ENCODE measurements at regions not wholly inside any gene's neighbourhood (a gene's known extent, or its start where the extent isn't known, plus 50 kb on each side); places are given as distances from the start of the nearest gene placed in this dataset.
A peak's percentile ranks its signal among the peaks of the same experiment; 100 is the strongest.
"Not testable (repeated sequence)": the region's sequence is repeated elsewhere in the genome, so short reads cannot be mapped to it uniquely, and the experiment has no call there.

DNA sequence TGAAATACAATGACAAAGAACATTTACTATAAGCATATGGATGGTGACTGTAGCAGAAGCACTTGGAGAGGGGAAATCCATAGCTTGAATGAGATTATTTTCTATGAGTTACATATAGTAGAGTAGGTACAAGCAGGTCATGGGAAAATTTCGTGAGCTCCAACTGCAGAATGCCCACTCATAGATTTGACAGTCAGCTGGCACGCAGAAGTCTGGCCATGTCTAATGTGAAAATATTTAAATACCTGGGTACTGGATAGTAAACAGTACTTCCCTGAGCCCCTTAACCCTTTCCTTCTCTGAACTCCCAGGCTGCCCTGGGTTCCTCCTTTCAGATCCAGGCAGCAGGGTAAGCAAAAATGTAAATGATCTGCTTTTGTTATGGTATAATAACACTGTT, 209.7 kb downstream of the OTUD1 start:
- Mint-ChIP-seq H3K27me3 (peaks cover 7% of the 10 kb centered on the region), H3K9me3 (no peaks in the 10 kb centered on the region), H3K36me3 (ENCODE audit: low read depth) (no peaks in the 10 kb centered on the region)

DNA sequence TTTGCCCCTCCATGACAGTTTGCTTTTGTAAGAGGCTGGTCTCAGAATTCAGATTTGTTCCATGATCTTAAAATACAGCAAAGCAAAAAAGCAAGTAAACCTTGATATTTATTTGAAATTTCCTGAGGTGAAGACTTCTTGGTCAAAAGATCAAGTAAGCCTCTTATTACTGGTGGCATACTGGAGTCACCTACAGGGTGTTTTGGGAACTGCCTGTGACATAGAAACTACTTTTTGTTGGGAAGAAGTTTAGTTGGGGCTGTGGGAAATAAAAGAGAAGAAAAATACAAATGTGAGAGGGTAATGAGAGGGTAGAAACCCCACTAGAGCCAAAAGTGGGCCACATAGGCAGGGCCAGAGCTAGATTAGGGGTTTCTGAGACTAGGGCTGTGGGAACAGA, 217.9 kb downstream of the OTUD1 start:
- no peak for DNase-seq
- Mint-ChIP-seq H3K36me3 (ENCODE audit: low read depth) (no peaks in the 10 kb centered on the region), H3K27ac (no peak overlapping the region)

More for the DNA sequence above, 209.7 kb downstream of the OTUD1 start:
- Mint-ChIP-seq H3K4me3 (no peak overlapping the region), H3K27ac (no peak overlapping the region), H3K4me1 (peaks cover 2% of the 10 kb centered on the region)
- ATAC-seq (no peak), DNase-seq (no peak)

DNA sequence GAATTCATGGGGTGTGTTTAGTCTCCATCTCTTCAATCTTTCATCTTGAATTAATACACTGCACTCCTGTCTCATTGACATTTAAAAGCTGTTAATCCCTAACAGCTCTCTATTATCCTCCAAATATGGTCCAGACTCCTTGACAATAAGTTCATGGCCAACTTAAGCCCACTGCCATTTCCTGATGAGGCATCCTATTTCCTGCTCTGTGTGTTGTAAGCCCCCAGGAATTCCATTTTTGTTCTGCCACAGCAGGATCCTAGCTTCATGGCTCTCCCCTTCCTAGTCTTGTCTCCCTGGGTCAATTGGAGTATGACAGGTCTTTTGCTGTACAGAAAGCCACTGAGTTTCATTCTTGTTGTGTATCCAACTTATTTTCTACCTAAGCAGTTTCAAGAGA, 218.8 kb downstream of the OTUD1 start:
- no peaks in the 10 kb centered on the region for H3K9me3 Mint-ChIP-seq
- ATAC-seq (no peak), DNase-seq (no peak)
- H3K27ac Mint-ChIP-seq, result no peak overlapping the region
- no peak overlapping the region for H3K4me3 Mint-ChIP-seq
- peaks cover 2% of the 10 kb centered on the region for H3K4me1 Mint-ChIP-seq
- H3K27me3 Mint-ChIP-seq, result peaks cover 9% of the 10 kb centered on the region
- H3K36me3 Mint-ChIP-seq (ENCODE audit: low read depth), result no peaks in the 10 kb centered on the region

More for the DNA sequence above, 217.9 kb downstream of the OTUD1 start:
- Mint-ChIP-seq H3K9me3 (no peaks in the 10 kb centered on the region), H3K27me3 (peaks cover 6% of the 10 kb centered on the region), H3K4me3 (no peak overlapping the region), H3K4me1 (peaks cover 2% of the 10 kb centered on the region)
- ATAC-seq, result no peak

DNA sequence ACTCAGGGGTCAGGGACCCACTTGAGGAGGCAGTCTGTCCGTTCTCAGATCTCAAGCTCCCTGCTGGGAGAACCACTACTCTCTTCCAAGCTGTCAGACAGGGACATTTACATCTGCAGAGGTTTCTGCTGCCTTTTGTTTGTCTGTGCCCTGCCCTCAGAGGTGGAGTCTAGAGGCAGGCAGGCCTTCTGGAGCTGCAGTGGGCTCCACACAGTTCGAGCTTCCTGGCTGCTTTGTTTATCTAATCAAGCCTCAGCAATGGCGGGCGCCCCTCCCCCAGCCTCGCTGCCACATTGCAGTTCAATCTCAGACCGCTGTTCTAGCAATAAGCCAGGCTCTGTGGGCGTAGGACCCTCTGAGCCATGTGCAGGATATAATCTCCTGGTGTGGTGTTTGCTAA, 233.0 kb downstream of the OTUD1 start:
- H3K4me1 Mint-ChIP-seq; H3K36me3 Mint-ChIP-seq (ENCODE audit: low read depth); H3K27me3 Mint-ChIP-seq; H3K9me3 Mint-ChIP-seq; H3K27ac Mint-ChIP-seq; DNase-seq; ATAC-seq; H3K4me3 Mint-ChIP-seq: not testable (repeated sequence)

DNA sequence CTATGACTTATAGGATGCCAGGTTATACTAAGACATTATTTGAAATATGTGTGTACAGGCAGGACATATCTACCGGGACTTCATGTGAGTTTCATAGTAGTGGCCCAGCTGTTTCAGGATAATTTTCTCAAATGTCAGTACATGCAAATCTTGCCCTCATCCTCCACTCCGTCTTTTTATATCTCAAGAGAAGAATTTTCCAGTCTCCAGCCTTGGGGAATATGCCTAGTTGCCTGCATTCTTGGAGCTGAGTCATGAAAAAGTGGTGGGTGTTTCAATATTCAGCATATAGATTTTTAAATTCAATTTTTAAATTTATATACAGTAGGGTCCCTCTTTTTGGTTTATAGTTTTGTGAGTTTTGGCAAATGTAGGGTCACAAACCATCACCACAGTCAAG, 236.7 kb downstream of the OTUD1 start:
- Mint-ChIP-seq H3K27me3 (peaks cover 26% of the 10 kb centered on the region), H3K9me3 (peaks cover 3% of the 10 kb centered on the region), H3K4me1 (no peaks in the 10 kb centered on the region), H3K36me3 (ENCODE audit: low read depth) (no peaks in the 10 kb centered on the region), H3K27ac (no peak overlapping the region), H3K4me3 (no peak overlapping the region)
- DNase-seq, result no peak
- no peak for ATAC-seq

DNA sequence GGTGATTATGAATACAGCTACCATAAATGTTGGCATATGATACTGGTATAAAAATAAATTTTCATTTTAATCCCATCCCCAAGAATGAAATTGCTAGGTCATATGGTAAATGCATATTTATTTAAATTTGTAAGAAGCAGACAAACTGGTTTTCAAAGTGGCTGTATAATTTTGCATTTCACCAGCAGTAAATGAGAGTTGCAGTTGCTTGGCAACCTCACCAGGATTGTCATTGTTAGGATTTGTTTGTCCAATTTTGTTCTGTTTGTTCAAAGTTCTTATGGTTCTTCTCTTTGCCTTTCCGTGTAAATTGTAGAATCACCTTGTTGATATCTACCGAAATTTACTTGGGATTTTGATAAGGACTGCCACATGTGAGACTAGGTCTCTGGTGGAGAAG, 237.4 kb downstream of the OTUD1 start:
- Mint-ChIP-seq H3K27ac (no peak overlapping the region), H3K36me3 (ENCODE audit: low read depth) (no peaks in the 10 kb centered on the region), H3K4me3 (no peak overlapping the region), H3K9me3 (peaks cover 3% of the 10 kb centered on the region), H3K27me3 (peaks cover 26% of the 10 kb centered on the region), H3K4me1 (no peaks in the 10 kb centered on the region)
- no peak for ATAC-seq
- DNase-seq, result no peak

DNA sequence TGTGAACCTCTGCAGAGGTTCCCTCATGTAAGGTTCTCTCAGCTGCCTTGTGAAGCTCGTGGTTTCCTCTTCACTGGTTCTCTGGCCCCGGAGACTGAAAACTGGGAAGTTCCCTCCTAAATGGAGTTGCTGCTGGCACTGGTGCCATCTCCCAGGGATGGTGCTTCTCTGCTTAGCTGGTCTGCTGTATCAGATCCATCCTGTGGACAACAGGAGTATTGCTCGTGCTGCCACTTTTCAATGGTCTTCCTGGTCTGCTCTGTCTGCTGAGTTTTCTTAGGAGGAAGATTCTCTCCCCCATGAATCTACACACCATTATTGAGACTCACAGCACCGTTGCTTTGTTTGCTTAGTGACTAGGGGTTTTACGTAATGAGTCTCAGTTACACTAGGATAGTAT, 247.8 kb downstream of the OTUD1 start:
- no peaks in the 10 kb centered on the region for H3K9me3 Mint-ChIP-seq
- H3K4me1 Mint-ChIP-seq, result no peaks in the 10 kb centered on the region
- DNase-seq, result no peak
- H3K27me3 Mint-ChIP-seq, result peaks cover 11% of the 10 kb centered on the region
- no peak for ATAC-seq
- no peaks in the 10 kb centered on the region for H3K36me3 Mint-ChIP-seq (ENCODE audit: low read depth)
- H3K27ac Mint-ChIP-seq, result no peak overlapping the region
- no peak overlapping the region for H3K4me3 Mint-ChIP-seq

DNA sequence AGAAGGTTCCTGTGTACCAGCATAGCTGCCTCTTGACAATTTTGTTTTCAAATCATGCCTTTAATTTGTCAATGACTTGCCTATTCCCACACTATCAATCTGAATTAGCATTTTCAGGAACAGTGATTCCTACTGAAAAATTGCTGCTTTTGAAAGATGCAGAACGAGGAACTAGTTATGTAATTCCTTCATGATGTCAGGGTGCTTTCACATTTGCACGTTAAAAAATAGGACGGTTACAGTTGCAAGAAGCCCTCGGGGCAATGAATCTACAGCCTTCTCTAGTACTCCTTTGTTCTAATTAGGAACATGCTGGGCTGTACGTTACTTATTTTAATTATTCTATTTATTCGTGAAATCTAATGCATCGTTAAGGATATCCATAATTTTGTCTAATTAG, 253.9 kb downstream of the OTUD1 start:
- no peak for DNase-seq
- peaks cover 57% of the 10 kb centered on the region for H3K27me3 Mint-ChIP-seq
- ATAC-seq, result no peak
- no peaks in the 10 kb centered on the region for H3K36me3 Mint-ChIP-seq (ENCODE audit: low read depth)
- H3K27ac Mint-ChIP-seq, result no peak overlapping the region
- no peaks in the 10 kb centered on the region for H3K9me3 Mint-ChIP-seq
- H3K4me3 Mint-ChIP-seq, result no peak overlapping the region
- H3K4me1 Mint-ChIP-seq, result peaks cover 13% of the 10 kb centered on the region

DNA sequence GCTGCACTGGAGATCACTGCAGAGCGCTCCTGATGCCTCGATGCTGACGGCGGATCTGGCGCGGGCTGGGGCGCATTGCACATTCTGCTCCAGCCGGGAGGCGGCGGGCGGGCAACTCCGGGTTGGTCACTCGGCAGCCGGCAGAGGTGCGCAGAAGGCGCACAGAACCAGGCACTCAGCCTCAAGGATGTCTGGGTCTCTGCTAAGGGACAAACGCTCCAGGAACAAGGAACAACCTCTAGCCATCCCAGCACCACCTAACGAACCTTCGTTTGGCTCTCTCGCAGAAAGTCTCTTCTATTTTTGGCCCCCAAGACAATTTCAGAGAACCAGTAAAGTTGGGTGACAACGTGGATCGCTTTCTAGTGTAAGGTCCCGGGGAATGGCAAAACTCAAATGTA, 254.6 kb downstream of the OTUD1 start:
- ATAC-seq (no peak), DNase-seq (peak; percentile 29)
- Mint-ChIP-seq H3K27me3 (peaks cover 59% of the 10 kb centered on the region), H3K36me3 (ENCODE audit: low read depth) (no peaks in the 10 kb centered on the region), H3K9me3 (no peaks in the 10 kb centered on the region), H3K4me3 (no peak overlapping the region), H3K4me1 (peaks cover 13% of the 10 kb centered on the region), H3K27ac (no peak overlapping the region)

DNA sequence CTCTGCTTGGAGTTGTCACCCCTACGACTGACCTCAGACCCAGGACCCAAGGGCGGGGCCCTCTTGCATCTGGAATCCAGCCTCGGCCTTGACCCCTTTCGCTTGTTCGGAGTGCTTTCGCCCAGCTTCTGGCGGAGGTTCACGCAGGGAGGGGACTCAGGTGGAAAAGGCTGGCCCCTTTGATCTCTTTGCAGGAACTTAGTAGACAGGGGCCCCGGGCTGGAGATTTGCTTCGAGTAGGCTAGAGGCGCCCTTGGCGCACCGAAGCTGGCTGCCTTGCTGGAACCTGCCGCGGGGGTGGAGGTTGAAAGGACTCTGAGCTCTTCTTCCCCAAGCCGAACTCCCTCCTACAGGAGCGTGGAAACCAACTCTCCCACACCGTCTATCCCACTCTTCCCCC, 255.1 kb downstream of the OTUD1 start:
- Mint-ChIP-seq H3K27me3 (peaks cover 60% of the 10 kb centered on the region), H3K4me3 (peak overlapping the region; percentile 32), H3K4me1 (peaks cover 13% of the 10 kb centered on the region), H3K27ac (no peak overlapping the region), H3K36me3 (ENCODE audit: low read depth) (no peaks in the 10 kb centered on the region), H3K9me3 (no peaks in the 10 kb centered on the region)
- no peak for ATAC-seq
- no peak for DNase-seq

DNA sequence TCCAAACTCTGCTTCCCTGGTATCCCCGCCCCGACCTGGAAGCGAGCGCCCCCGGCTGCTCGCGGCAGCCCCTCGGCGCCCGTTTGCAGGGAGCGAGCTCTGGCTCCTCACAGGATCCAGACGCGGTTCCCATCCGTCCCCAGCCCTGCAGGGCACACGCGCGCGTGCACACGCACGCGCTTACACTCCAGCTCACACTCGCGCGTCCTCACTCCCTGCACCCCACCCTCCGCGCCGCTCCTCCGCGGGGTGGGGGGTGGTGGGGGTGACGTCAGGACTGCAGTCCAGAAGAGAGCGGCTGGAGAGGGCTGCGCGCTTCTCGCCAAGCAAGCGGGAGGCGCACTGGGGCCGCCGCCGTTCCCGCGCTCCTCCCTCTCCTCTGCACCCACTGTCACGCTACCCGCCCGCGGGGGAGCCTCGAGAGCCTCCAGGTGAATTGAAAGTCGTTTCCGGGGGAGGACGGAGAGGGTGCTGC, 255.6 kb downstream of the OTUD1 start:
- Mint-ChIP-seq H3K36me3 (ENCODE audit: low read depth) (no peaks in the 10 kb centered on the region), H3K4me1 (peaks cover 13% of the 10 kb centered on the region), H3K27ac (no peak overlapping the region), H3K9me3 (no peaks in the 10 kb centered on the region), H3K4me3 (peak overlapping the region; percentile 32), H3K27me3 (peaks cover 61% of the 10 kb centered on the region)
- no peak for ATAC-seq
- DNase-seq, result no peak

DNA sequence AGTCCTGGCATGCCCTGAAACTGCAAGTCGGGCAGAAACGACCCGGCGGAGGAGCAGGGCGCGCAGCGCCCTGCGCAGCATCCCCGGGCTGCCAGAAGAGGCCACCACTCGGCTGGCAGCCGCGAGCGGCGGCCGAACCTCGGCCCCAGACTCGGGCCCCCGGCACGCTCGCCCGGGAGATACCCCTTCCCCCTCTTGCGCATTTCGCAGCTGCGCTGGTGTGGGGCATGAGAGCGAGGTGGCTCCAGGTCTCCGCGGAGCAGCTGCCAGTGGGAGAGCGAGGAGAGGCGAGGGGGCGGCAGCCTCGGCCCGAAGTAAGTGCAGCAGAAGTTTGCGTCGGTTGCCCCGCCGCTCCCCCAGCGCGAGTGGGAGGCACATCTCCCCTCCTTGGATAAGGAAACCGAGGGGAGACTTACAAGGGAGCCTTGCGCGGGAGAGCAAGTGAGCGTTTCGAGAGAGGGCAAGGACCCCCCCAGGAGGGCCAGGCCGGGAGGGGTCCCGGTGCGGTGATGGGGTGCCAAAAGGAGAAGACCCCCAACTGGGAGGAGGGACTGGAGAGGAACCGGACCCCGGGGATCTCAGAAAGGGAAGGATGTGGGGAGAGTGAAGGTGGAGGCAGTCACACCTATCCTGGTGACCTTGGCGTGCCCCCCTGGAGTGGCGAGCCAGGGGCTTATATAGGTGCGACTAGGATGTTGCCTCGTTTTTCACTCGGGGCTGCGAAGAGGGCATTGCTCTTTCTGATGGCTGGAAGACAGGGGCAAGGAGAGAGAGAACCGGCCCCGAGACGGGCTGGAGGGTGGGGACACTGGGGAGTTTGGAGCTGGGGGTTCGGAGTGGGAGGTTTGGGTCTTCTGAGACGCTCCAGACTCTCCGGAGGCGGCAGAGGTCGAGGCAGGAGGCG, 256.3 kb downstream of the OTUD1 start:
- H3K4me3 Mint-ChIP-seq, result peak overlapping the region; percentile 56
- H3K9me3 Mint-ChIP-seq, result no peaks in the 10 kb centered on the region
- no peak for DNase-seq
- peaks cover 13% of the 10 kb centered on the region for H3K4me1 Mint-ChIP-seq
- peak; percentile 44 for ATAC-seq
- no peaks in the 10 kb centered on the region for H3K36me3 Mint-ChIP-seq (ENCODE audit: low read depth)
- H3K27ac Mint-ChIP-seq, result no peak overlapping the region
- H3K27me3 Mint-ChIP-seq, result peaks cover 56% of the 10 kb centered on the region

DNA sequence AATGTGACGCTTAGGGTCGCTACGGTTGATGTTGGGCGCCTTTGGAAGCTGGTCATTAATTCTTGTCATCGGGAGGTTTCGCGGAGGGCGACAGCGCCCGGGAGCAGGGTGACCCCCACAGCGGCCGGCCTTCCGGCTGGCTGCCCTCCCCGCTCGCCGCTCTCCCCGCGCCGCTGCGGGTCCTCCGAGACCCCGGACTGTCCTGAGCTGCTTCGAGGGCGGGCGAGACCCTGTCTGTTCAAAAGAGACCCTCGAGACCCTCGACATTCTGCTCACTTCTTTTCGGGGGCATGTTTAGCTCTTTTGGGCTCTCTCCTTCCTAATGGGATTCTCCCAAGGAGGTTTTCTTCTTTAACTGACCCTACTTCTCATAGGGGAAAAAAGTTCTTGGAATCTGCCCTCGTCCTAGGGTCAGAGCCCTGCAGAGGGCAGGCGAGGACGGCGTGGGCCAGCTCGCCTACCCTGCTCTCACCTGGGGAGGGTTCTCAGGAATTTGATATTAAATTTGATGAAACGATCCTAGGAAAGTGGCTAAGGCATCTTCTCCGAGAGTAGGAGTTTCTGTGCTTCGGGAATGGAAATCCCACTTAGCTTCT, 257.0 kb downstream of the OTUD1 start:
- peaks cover 13% of the 10 kb centered on the region for H3K4me1 Mint-ChIP-seq
- H3K9me3 Mint-ChIP-seq, result no peaks in the 10 kb centered on the region
- peaks cover 56% of the 10 kb centered on the region for H3K27me3 Mint-ChIP-seq
- ATAC-seq, result no peak
- H3K4me3 Mint-ChIP-seq, result peak overlapping the region; percentile 56
- no peak overlapping the region for H3K27ac Mint-ChIP-seq
- no peaks in the 10 kb centered on the region for H3K36me3 Mint-ChIP-seq (ENCODE audit: low read depth)
- DNase-seq, result no peak

DNA sequence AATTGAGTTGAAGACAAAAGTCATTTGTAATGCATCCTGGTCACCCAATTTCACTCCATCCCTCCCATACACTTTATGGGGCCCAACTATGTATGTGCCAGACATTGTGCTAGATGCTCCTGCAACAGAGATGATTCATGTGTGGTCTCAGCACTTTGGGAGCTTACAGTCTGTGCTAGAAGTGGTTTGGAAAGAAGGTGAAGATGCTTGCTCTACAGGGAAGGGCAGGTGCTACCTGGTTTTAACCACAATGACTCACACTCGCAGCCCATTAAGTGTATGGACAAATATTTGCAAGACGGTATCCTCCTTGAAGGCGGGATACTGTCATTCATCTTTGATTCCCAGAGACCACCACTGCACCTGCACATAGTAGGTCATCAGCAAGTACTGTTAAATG, 257.6 kb downstream of the OTUD1 start:
- H3K9me3 Mint-ChIP-seq, result no peaks in the 10 kb centered on the region
- ATAC-seq, result peak; percentile 31
- H3K27me3 Mint-ChIP-seq, result peaks cover 54% of the 10 kb centered on the region
- H3K4me1 Mint-ChIP-seq, result peaks cover 13% of the 10 kb centered on the region
- no peak overlapping the region for H3K27ac Mint-ChIP-seq
- DNase-seq, result no peak
- H3K36me3 Mint-ChIP-seq (ENCODE audit: low read depth), result no peaks in the 10 kb centered on the region
- H3K4me3 Mint-ChIP-seq, result peak overlapping the region; percentile 23

DNA sequence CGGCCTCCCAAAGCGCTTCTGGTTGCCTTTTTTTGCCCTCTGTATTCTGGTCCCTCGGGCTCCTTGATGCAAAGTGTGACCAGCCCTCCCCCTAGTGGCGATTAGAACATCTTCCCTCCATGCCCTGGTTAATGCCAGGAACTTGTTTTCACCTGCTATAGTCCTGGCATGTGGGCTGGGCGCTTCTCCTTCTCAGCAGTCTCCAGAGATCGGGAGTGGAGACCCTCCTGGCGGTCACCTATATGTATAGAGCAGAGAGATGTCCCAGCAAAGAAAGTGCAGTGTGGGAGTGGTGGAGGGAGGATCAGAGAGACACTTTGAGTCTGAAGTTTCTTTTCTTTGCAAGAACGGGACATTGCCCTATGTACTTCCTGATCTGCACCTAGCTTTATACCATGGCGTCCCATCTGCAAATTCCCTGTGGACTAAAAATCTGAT, 264.1 kb downstream of the OTUD1 start:
- no peak overlapping the region for H3K4me3 Mint-ChIP-seq
- DNase-seq (peak; percentile 52), ATAC-seq (peak; percentile 94)
- no peaks in the 10 kb centered on the region for H3K9me3 Mint-ChIP-seq
- H3K36me3 Mint-ChIP-seq (ENCODE audit: low read depth), result no peaks in the 10 kb centered on the region
- H3K4me1 Mint-ChIP-seq, result peaks cover 1% of the 10 kb centered on the region
- H3K27me3 Mint-ChIP-seq, result peaks cover 24% of the 10 kb centered on the region
- no peak overlapping the region for H3K27ac Mint-ChIP-seq
